GM23338 (cell line): ENCODE measurements at regions not wholly inside any gene's neighbourhood (a gene's known extent, or its start where the extent isn't known, plus 50 kb on each side); places are given as distances from the start of the nearest gene placed in this dataset.

Source experiments
- ATAC-seq: fragments of 200-7000 bp; cut with Tn5 transposase; 3 replicates; pipeline ENCODE4 v1.9.1; 2020
- DNase-seq: peaks from one replicate; pipeline ENCODE4 v3.0.0-alpha.2; 2015; ENCODE audit warnings: low spot score
- H2AFZ ChIP-seq: fragments of 200-600 bp; sonication (generic); 2 replicates; pipeline ENCODE4 v1.8.0; 2016; ENCODE audit warnings: antibody characterized with exemption, mild to moderate bottlenecking, moderate library complexity
- H3F3A ChIP-seq: fragments of 200-600 bp; sonication (generic); replicated peaks from 2 replicates; pipeline ENCODE4 v1.8.0; 2017; ENCODE audit warnings: antibody characterized with exemption, mixed run types, low read depth
- H3K27ac ChIP-seq: fragments of 200-600 bp; sonication (generic); 2 replicates; pipeline ENCODE4 v1.6.1; 2016; ENCODE audit warnings: low read depth
- H3K27me3 ChIP-seq: fragments of 200-600 bp; sonication (generic); 2 replicates; pipeline ENCODE4 v1.8.0; 2016; ENCODE audit warnings: mild to moderate bottlenecking, mixed run types, moderate library complexity; ENCODE audit not compliant: insufficient read depth
- H3K36me3 ChIP-seq: fragments of 200-600 bp; sonication (generic); 2 replicates; pipeline ENCODE4 v1.8.0; 2016; ENCODE audit warnings: mild to moderate bottlenecking; ENCODE audit not compliant: insufficient read depth
- H3K4me1 ChIP-seq: fragments of 200-600 bp; sonication (generic); 2 replicates; pipeline ENCODE4 v1.8.0; 2016; ENCODE audit warnings: mild to moderate bottlenecking, moderate library complexity; ENCODE audit not compliant: insufficient read depth
- H3K4me2 ChIP-seq: fragments of 200-600 bp; sonication (generic); 2 replicates; pipeline ENCODE4 v1.7.1; 2017; ENCODE audit warnings: mixed run types
- H3K4me3 ChIP-seq: fragments of 200-600 bp; sonication (generic); 2 replicates; pipeline ENCODE4 v1.6.1; 2016; ENCODE audit warnings: mixed run types
- H3K79me2 ChIP-seq: fragments of 200-600 bp; sonication (generic); replicated peaks from 2 replicates; pipeline ENCODE4 v1.8.0; 2017; ENCODE audit warnings: mild to moderate bottlenecking; ENCODE audit not compliant: insufficient read depth
- H3K9me2 ChIP-seq: fragments of 200-600 bp; sonication (generic); 2 replicates; pipeline ENCODE4 v1.8.0; 2017; ENCODE audit not compliant: insufficient read depth
- H4K20me1 ChIP-seq: fragments of 200-600 bp; sonication (generic); replicated peaks from 2 replicates; pipeline ENCODE4 v1.8.0; 2017; ENCODE audit warnings: mild to moderate bottlenecking; ENCODE audit not compliant: insufficient read depth
- H3K27ac Mint-ChIP-seq: 2 replicates; pipeline ENCODE4 v1.8.0; 2020; ENCODE audit warnings: inconsistent platforms, mild to moderate bottlenecking, moderate library complexity, mixed read lengths
- H3K27me3 Mint-ChIP-seq: 3 replicates; pipeline ENCODE4 v1.8.0; 2022; ENCODE audit warnings: low read depth, mild to moderate bottlenecking, moderate library complexity, mixed read lengths, inconsistent platforms; ENCODE audit not compliant: insufficient read depth, poor library complexity
- H3K36me3 Mint-ChIP-seq: 3 replicates; pipeline ENCODE4 v1.8.0; 2021; ENCODE audit warnings: low read depth, mild to moderate bottlenecking, inconsistent platforms, moderate library complexity, mixed read lengths
- H3K4me1 Mint-ChIP-seq: 3 replicates; pipeline ENCODE4 v1.8.0; 2020; ENCODE audit warnings: mild to moderate bottlenecking, inconsistent platforms, mixed read lengths
- H3K4me3 Mint-ChIP-seq: 3 replicates; pipeline ENCODE4 v1.8.0; 2021; ENCODE audit warnings: moderate library complexity, mild to moderate bottlenecking, inconsistent platforms, mixed read lengths
- H3K9me3 Mint-ChIP-seq: 3 replicates; pipeline ENCODE4 v1.8.0; 2020; ENCODE audit warnings: moderate library complexity, mild to moderate bottlenecking, inconsistent platforms, mixed read lengths
- CREB1 ChIP-seq: fragments of 250-450 bp; sonication (Bioruptor Pico); IDR thresholded peaks from 2 replicates; pipeline ENCODE4 v1.5.0; 2020; ENCODE audit warnings: low read depth, mild to moderate bottlenecking, moderate library complexity
- CTCF ChIP-seq, 2 experiments: fragments of 200-600 bp in 1 of 2; sonication (generic) in 1 of 2; conservative IDR thresholded peaks; 2 replicates each; pipeline versions ENCODE4 v1.5.1 to v1.6.1; 2016 to 2017; ENCODE audit warnings: antibody characterized with exemption in 2 of 2, low read depth in 2 of 2, mild to moderate bottlenecking in 2 of 2, moderate library complexity in 1 of 2
- ETS1 ChIP-seq: IDR thresholded peaks from 2 replicates; pipeline ENCODE4 v1.6.1; 2016; ENCODE audit warnings: antibody characterized with exemption
- EZH2 ChIP-seq: fragments of 200-600 bp; sonication (generic); IDR thresholded peaks from one replicate; pipeline ENCODE4 v1.8.0; 2017; ENCODE audit warnings: antibody characterized with exemption, mild to moderate bottlenecking, low read depth; ENCODE audit not compliant: unreplicated experiment
- EZH2phosphoT487 ChIP-seq: fragments of 200-600 bp; sonication (generic); IDR thresholded peaks from one replicate; pipeline ENCODE4 v1.8.1; 2018; ENCODE audit warnings: antibody characterized with exemption; ENCODE audit not compliant: unreplicated experiment
- JUNB ChIP-seq: IDR thresholded peaks from one replicate; pipeline ENCODE4 v1.6.1; 2016; ENCODE audit warnings: antibody characterized with exemption; ENCODE audit not compliant: unreplicated experiment
- NANOG ChIP-seq: IDR thresholded peaks from 2 replicates; pipeline ENCODE4 v1.6.1; 2016; ENCODE audit warnings: antibody characterized with exemption, borderline replicate concordance
- POLR2AphosphoS5 ChIP-seq: IDR thresholded peaks from 2 replicates; pipeline ENCODE4 v1.6.1; 2016; ENCODE audit warnings: antibody characterized with exemption, low read depth
- REST ChIP-seq: IDR thresholded peaks from one replicate; pipeline ENCODE4 v1.6.1; 2018; ENCODE audit warnings: antibody characterized with exemption; ENCODE audit not compliant: unreplicated experiment
- STAT1 ChIP-seq: IDR thresholded peaks from one replicate; pipeline ENCODE4 v1.6.1; 2016; ENCODE audit warnings: antibody characterized with exemption; ENCODE audit not compliant: unreplicated experiment
- ZNF114 ChIP-seq: fragments of 250-450 bp; sonication (Bioruptor Pico); IDR thresholded peaks from 2 replicates; pipeline ENCODE4 v1.5.0; 2020; ENCODE audit warnings: mild to moderate bottlenecking, moderate library complexity
- ZNF331 ChIP-seq: fragments of 250-450 bp; sonication (Bioruptor Pico); IDR thresholded peaks from 2 replicates; pipeline ENCODE4 v1.5.0; 2020; ENCODE audit warnings: low read depth, mild to moderate bottlenecking, moderate library complexity
- ZNF462 ChIP-seq: fragments of 250-450 bp; sonication (Bioruptor Pico); IDR thresholded peaks from 2 replicates; pipeline ENCODE4 v1.5.0; 2020; ENCODE audit warnings: mild to moderate bottlenecking, moderate library complexity

- ATAC-seq, result no peak
- no peak for DNase-seq
Measured at GRCh38 chr22:27627901-27628300, 173.7 kb downstream of the MN1 start.

More at GRCh38 chr22:27627901-27628300, 173.7 kb downstream of the MN1 start:
- Histone ChIP-seq H3K9me2 (no peaks in the 10 kb centered on the region), H3K27ac (no peak overlapping the region), H3K27me3 (no peaks in the 10 kb centered on the region), H2AFZ (no peak overlapping the region), H3K4me3 (no peak overlapping the region), H3F3A (0 out of 2 replicates have a peak, but pooled peaks cover 5% of the 10 kb centered on the region), H3K36me3 (no peaks in the 10 kb centered on the region), H3K4me2 (no peak overlapping the region), H3K4me1 (peaks cover 21% of the 10 kb centered on the region), H4K20me1 (no peaks in the 10 kb centered on the region), H3K79me2 (no peaks in the 10 kb centered on the region)
- Mint-ChIP-seq H3K9me3 (peaks cover 18% of the 10 kb centered on the region; the same call in 2 of the 3 replicates), H3K36me3 (peaks cover 12% of the 10 kb centered on the region), H3K27ac (no peak overlapping the region), H3K4me1 (peaks cover 32% of the 10 kb centered on the region), H3K4me3 (no peak overlapping the region), H3K27me3 (peaks cover 11% of the 10 kb centered on the region)
- TF ChIP-seq EZH2phosphoT487 (no peak), POLR2AphosphoS5 (no peak), NANOG (no peak), CTCF (conservative IDR thresholded peaks at IDR 0.05; ENCODE audit: low read depth in 2 of 2) (no peak), ZNF462 (CRISPR knock-in tag) (no peak), ZNF114 (CRISPR knock-in tag) (no peak), STAT1 (no peak), CREB1 (CRISPR knock-in tag) (no peak), REST (no peak), ETS1 (no peak), JUNB (no peak), ZNF331 (CRISPR knock-in tag) (no peak), EZH2 (no peak)
